Left kidney (tissue), 1 donor: ENCODE measurements at regions not wholly inside any gene's neighbourhood (a gene's known extent, or its start where the extent isn't known, plus 50 kb on each side); places are given as distances from the start of the nearest gene placed in this dataset.

Experiments used
- DNase-seq: peaks from one replicate; pipeline ENCODE4 v3.0.0-alpha.2; 2013

- no peak for DNase-seq
Measured at GRCh38 chr14:95466506-95466905, 49.9 kb downstream of the SYNE3 start.

DNA sequence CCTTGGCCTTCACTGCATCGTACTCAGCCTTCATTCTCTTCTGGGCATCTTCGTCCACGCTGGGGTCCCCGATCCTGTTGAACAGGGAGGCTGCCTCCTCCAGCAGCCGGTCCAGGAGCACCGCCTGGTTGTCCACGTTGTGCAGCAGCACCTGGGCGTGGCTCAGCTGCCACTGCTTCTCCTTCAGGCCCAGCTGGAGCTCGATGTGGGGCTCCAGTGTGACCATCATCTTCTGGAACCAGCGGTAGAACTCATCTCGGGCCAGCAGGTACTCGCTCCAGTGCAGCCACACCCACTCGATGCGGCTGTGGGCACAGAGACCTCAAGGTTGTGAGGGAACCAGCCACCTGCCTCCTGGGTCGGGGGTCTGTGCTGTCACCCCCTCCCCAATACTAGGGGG, 50.5 kb downstream of the SYNE3 start:
- DNase-seq: no peak

GRCh38 chr14:95465358-95465757, 51.1 kb downstream of the SYNE3 start:
- no peak for DNase-seq

DNA sequence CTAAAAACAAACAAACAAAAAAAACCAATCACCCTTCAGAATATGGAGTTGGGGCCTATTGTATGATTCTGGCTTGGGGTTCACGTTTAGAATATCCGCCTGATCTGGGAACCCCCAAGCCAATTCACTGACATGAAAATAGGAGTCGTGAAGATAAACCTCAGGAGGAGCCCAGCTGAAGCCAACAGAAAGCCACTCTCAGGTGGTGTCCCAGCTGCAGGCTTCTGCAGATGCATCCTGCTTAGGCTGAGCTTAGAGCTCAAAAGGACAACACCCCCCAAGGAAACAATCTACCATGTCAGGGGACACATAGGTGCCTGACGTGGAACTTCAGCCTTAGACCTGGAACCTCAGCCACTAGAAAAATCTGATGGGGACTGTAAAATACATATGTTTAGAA, 51.9 kb downstream of the SYNE3 start:
- DNase-seq: no peak

GRCh38 chr14:95464103-95464502, 52.3 kb downstream of the SYNE3 start:
- no peak for DNase-seq

DNA sequence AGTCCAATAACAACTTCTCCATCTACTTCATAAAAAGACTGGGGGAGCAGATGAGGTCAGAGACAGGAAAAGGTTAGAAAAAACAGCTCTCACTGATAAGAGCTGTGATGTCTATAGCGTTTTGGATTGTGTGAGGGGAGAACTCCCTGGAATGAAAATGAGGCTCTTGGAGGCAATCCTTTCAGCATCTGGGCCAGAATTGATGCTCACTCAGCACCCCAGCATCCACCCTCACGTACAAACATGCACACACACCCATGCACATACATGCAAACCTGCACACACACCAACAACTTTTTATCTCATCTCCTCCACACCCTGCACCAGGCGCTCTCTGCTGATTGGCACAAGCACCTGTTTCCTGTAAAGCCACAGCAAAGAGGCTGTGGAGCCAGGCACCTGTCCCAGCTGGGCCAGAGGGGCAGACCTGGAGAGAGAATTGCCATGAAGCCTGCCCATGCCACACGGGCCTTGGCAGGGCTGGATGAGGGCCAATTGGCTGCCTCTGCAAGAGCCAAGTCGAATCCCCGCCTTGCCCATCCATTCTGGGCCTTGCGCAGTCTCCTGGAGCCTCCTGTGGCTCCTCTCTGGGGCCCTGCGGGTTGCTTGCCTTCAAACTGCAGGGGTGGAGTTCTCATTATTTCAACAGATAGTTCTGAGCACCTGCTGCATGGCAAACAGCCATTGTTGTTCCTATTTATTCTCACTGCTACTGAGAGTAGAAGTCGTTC, 53.1 kb downstream of the SYNE3 start:
- no peak for DNase-seq

DNA sequence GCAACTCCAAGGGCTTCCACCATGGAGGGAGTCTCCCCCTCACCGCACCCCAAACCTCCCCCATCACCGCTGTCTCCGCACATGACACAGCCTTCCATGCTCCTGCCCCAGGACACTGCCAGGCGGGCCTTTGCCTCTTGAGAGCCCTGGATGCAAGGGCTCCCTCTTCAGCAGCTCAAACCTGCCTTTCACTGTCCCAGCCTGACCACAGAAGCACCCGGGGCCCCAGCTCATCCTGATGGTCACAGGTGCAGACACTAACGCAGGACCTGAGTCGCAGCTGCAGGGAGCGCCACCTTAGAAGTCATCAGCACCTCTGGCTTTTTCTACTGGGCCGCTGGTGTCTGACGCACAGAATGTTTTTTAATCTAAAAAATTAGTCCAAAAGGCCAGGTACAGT, 54.0 kb downstream of the SYNE3 start:
- DNase-seq: no peak

DNA sequence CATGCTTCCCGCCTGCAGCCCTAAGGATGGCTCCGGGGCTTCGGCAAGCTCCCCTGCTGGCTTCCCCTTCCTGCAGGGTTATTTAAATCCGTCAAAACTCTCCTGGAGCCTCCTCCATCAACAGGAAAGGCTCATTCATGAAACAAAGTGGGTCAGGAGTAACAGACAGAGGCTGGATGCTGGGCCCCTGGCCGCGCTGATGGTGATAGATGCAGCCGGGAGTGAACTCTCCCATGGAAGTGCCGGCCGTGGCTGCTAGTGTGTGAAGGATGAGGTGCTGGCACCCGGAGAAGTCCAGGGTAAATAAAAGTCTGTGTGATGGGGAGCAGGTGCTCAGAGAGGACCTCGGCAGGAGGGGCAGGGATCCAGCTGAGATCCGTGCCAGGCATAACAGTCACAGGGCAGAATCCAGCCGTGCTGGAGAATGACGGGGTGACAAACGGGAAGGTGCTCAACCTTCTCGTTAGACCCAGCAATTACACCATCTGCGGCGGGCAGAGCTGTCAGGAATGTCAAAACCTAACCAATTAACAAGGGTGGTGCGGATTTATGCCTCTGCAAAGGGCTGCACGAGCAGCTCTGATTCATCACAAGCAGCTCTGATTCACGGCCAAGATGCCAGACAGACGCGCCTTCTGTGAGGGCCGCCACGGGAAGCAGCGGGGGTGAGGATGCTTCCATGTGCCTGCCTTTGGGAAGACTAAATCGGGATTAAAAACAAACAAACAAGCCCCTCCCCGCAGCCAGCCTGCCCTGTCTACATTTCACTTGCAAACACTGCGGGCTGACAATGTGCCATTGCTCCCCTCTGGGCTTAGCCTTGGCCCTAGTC, 55.6 kb downstream of the SYNE3 start:
- no peak for DNase-seq

DNA sequence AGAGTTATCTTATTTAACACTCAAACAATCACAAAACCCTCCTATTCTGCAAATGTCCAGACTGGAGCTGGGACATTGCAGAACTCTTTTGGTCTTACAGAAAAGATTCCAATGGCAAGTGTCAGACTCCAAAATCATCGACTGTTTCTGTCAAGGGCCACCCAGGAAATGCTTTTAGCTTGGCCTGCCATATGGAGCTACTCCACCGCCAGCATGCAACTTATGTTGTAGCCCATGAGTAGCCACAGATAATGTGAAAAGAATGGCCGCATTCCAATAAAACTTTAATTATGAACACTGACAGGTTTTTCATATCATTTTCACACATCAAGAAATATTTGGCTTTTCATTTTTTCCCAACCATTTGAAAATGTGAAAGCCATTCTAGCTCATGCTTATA, 57.5 kb downstream of the SYNE3 start:
- no peak for DNase-seq

GRCh38 chr14:95458459-95458858, 58.0 kb downstream of the SYNE3 start:
- no peak for DNase-seq

GRCh38 chr14:95456281-95456680, 60.2 kb downstream of the SYNE3 start:
- DNase-seq: no peak

DNA sequence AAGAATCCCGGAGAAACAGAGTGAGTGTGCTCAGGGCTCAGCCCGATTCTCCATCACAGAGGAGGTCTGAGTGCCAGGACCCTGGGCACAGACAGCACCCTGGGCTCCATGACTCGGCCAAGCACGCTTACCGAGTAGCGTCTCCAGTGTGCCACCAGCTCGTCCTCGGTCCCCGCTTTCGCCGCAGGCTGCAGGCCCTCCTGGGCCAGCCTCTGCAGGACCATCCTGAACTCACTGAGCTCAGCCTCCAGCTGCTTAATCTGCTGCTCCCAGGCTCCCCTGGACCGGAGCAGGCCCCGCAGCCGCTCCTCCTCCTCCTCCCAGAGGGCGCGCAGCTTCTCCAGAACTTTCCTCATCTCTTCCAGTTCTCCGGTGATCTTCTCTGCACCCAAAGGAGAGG, 61.2 kb downstream of the SYNE3 start:
- DNase-seq: no peak

DNA sequence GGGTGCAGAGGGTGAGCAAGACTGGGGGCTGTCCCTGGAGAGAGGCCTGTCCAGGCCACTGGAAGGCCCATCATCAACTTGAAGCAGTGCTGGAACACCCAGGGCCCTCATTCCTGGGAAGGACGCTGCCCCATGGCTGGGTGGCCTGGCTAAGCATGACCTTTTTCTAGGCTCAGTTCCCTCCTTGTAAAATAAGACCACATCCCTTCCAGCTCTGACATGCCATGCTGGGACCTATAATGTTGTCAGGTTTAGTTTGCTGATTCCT, 62.8 kb downstream of the SYNE3 start:
- no peak for DNase-seq

- DNase-seq: no peak
Measured at GRCh38 chr14:95452893-95453712, 63.3 kb downstream of the SYNE3 start.

DNA sequence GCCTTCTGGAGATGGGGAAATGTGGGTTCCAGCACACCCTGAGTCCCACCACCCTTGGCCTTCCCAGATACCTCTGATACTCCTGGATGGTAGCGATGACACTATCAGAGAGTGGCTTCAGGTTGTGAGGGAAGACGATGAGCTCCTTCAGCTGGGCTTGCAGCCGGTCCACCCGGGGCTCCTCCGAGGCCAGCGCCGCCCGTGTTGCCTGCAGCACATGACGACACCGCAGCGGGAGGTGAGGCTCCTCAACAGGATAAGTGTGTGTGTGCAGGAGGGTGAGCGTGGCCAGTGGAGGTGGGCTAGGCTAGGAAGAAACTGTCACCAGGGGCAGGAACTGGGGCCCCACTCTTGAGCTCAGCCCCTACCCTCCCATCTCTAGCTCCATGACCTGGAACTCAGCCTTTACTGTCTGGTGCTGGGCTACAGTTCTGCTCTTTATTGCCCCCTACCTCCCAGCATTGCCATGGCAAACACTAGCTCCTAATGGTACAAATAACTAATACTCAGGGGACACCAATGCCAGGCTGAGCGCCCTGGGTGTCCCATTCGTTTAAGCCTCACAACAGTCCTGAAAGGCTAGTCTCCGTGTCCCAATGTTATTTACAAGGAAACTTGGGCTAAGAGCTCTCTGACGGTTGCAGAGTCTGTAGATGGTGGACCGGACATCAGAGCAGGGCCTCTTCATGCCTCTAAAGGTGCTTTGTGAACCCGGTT, 64.1 kb downstream of the SYNE3 start:
- DNase-seq: no peak

GRCh38 chr14:95449131-95449530, 67.3 kb downstream of the SYNE3 start:
- no peak for DNase-seq

GRCh38 chr14:95446470-95446869, 70.0 kb downstream of the SYNE3 start:
- DNase-seq: no peak

DNA sequence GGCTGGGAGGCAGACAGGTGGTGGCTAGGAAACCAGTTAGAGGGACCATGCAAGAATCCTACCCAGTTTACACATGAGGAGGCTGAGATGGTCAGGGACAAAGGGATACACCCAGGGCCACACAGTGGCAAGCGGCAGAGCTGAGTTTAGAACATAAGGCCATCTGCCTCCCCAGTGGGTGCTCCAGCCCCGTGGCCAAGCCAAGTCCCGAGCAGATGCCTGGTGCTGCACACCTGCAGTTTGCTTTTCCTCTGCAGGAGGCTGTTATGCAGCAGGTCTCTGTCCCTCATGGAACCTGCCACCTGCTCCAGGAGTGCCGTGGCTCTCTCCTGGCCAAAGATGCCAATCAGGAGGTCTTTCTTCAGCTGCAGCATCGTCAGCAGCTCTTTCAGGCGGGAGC, 70.8 kb downstream of the SYNE3 start:
- DNase-seq: no peak

DNA sequence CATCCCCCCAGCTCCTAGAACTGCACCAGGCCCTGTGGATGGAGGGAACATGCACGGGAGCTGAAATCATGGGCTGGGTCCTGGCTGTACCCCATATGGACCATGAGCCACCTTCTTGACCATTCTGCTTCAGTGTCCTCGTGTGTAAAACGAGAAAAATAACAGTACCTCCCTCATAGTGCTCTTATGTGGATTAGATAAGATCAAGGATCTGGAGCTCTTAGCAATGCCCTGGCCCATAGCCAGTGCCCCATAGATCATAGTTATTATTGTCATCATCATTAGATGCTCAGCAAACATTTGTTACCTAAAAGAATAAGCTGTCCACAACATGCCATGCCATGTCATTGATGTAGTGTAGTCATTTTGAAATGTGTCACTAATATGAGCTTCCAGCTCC, 71.3 kb downstream of the SYNE3 start:
- no peak for DNase-seq

- no peak for DNase-seq
Measured at GRCh38 chr14:95444132-95445129, 72.0 kb downstream of the SYNE3 start.

- DNase-seq: peak; percentile 82
Measured at GRCh38 chr14:95442633-95443021, 73.8 kb downstream of the SYNE3 start.
